ENCODE measurements at regions not wholly inside any gene's neighbourhood (a gene's known extent, or its start where the extent isn't known, plus 50 kb on each side); places are given as distances from the start of the nearest gene placed in this dataset.

GRCh38 chr14:81638656-81639280 is 105.1 kb upstream of the SEL1L start:
- peak; percentile 75 for FAIRE-seq
- DNase-seq (ENCODE audit: insufficient read length, low spot score), result peak; percentile 23
- TF ChIP-seq CTCF (IDR thresholded peaks at IDR 0.05; ENCODE audit: insufficient read depth, missing control alignments), result no peak

- DNase-seq (ENCODE audit: insufficient read length, low spot score) (no peak), FAIRE-seq (no peak)
- TF ChIP-seq CTCF (IDR thresholded peaks at IDR 0.05; ENCODE audit: insufficient read depth, missing control alignments), result no peak
Measured at GRCh38 chr14:81653626-81654025, 120.0 kb upstream of the SEL1L start.

- DNase-seq (ENCODE audit: insufficient read length, low spot score), result no peak
- TF ChIP-seq CTCF (IDR thresholded peaks at IDR 0.05; ENCODE audit: insufficient read depth, missing control alignments), result no peak
Measured at GRCh38 chr14:81655423-81656314, 122.0 kb upstream of the SEL1L start.

GRCh38 chr14:81656811-81657210 is 123.2 kb upstream of the SEL1L start:
- DNase-seq (ENCODE audit: insufficient read length, low spot score) (no peak), FAIRE-seq (no peak)
- no peak for TF ChIP-seq CTCF (IDR thresholded peaks at IDR 0.05; ENCODE audit: insufficient read depth, missing control alignments)

More at GRCh38 chr14:81655423-81656314, 122.0 kb upstream of the SEL1L start:
- no peak for FAIRE-seq

- no peak for TF ChIP-seq CTCF (IDR thresholded peaks at IDR 0.05; ENCODE audit: insufficient read depth, missing control alignments)
- FAIRE-seq, result no peak
- no peak for DNase-seq (ENCODE audit: insufficient read length, low spot score)
Measured at GRCh38 chr14:81662066-81662465, 128.4 kb upstream of the SEL1L start.

GRCh38 chr14:81662570-81663197 is 129.0 kb upstream of the SEL1L start:
- DNase-seq (ENCODE audit: insufficient read length, low spot score) (no peak), FAIRE-seq (no peak)
- TF ChIP-seq CTCF (IDR thresholded peaks at IDR 0.05; ENCODE audit: insufficient read depth, missing control alignments), result no peak
